ENCODE measurements at regions not wholly inside any gene's neighbourhood (a gene's known extent, or its start where the extent isn't known, plus 50 kb on each side); places are given as distances from the start of the nearest gene placed in this dataset.
"Not testable (repeated sequence)": the region's sequence is repeated elsewhere in the genome, so short reads cannot be mapped to it uniquely, and the experiment has no call there.

DNA sequence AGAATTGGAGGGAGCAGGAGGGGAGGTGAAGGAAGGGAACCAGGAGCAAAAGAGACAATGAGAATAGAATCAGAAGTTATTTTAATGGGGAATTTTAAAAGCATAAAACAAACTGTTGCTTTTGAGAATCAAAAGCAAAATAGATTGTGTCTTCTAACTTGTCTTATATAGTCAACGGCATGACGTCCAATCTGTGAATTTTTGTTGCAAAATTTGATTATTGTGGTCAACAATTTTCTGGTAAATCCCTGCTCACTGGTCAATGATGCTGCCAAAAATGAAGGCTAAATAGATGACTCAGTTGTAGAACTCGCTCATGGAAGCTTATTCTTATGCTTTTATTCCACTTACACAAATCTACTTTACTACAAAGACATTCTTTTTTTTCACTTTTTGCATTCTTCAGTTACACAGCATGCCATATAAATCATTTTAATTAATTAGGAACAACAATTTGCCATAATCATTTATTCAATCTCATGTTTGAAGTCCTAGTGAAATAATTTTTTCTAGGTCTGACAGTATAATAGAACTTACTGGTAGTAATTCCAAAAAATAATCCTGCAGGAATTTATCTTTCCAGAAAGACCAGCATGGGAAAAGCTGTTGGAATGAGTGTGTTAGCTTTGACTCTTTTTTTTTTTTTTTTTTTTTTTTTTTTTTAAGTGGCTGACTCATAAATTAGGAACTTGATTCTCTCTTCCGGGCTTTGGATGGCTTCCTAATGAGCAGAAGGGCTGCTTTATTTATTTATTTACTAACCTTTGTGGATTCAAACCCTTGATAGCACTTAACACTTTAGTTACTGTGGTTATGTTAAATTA lies 256.9 kb downstream of the SPRY2 start:
- DNase-seq: no peak

- peak in 4 of 58 donors; percentile 1 to 43 (median 10) for DNase-seq
Observed at GRCh38 chr13:80083081-80083852, 257.7 kb downstream of the SPRY2 start.

- DNase-seq: no peak
Observed at GRCh38 chr13:80082396-80083080, 258.4 kb downstream of the SPRY2 start.

DNA sequence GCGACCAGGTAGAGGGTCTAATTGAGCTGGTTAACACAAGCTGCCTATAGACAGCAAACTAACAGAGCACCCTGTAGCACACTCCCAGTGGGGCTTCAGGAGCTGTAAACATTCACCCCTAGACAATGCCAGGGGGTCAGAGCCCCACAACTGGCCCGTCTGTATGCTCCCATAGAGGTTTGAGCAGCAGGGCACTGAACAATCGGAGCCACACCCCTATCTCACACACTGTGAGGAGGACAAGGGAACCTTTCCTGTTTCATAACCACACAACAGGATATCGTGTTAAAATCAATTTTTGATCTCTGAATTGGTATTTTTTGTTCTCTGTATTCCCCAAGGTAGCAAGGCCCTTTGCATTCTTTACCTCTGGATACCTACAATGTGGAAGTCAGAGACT lies 266.1 kb downstream of the SPRY2 start:
- DNase-seq: no peak

DNA sequence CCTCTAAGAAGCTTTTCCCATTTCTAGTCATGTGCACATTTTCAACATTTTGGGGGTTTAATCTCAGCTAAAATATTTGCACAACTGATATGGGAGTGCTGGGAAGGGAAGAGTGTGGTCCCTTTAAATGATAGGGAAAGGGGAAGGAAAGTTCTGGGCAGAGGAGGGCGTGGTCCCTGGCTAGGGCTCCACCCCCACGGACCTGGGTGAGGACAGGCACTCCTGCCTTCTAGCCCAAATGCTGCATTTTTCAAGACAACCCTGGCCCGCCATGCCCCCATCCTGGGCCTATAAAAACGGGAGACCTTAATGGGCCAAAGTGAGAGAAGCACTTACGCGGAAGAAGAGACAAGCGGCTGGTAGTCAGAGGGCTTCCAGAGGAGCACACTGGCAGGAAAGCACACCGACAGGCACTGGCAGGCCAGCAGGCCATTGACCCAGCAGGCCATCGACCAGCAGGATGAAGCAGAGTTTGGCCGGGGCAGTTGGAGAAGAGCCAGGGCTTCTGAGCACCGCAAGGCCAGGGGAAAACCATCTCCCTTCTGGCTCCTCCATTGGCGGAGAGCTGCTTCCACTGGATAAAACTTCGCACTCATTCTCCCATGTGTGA lies 266.7 kb downstream of the SPRY2 start:
- peak in 25 of 58 donors; percentile 5 to 38 (median 17) for DNase-seq

DNA sequence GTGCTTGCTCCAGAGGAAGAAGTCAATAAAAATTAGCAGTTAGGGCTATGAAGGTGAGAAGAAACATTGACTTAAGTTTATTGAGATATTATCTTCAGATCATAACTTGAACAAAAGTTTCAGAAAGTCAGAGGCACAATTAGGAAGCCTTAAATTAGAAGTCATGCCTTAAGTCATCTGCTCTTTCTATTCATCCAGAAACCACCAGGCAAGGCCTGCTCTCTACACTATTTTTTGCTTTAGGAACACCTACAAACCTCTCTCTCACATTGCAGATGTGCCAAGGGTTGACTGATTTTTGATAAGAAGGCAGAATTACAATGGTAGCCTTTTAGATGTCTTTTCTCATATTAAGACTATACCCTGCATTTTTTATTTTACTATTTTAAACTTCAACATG lies 268.7 kb downstream of the SPRY2 start:
- DNase-seq: no peak

DNA sequence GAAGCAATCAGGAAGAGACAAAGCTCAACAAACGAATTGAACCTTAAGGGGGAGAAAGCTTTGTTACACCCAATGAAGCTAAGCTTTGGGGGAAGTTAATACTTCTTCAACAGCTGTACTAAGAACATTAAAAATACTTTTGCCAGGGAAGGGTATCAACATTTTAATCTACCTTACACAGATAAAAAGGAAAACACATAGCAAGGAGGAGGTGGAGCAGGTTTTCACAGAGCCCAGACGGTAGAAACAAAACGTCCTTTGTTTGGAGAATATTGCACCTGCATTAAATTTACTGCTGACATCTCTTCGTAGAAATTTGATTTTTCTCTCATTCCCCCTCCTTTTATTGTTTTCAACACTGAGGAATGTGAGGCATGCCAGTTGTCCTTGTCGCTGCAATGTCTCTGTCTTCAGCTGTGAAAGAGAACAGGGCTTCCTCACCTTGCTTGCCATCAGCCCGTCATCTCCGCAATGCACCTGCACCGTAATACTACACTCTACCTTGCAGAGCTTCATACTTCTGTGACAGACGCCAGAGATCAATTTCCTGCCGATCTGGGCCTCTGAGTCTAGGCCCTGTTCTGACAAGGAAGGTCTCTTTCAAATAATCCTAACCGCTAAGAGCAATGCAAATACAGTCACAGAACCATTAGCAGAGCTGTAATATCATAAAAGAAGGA lies 270.8 kb downstream of the SPRY2 start:
- DNase-seq: no peak

GRCh38 chr13:80069374-80069773 lies 271.6 kb downstream of the SPRY2 start:
- DNase-seq: no peak

- DNase-seq: no peak
Observed at GRCh38 chr13:80065996-80066395, 274.9 kb downstream of the SPRY2 start.

DNA sequence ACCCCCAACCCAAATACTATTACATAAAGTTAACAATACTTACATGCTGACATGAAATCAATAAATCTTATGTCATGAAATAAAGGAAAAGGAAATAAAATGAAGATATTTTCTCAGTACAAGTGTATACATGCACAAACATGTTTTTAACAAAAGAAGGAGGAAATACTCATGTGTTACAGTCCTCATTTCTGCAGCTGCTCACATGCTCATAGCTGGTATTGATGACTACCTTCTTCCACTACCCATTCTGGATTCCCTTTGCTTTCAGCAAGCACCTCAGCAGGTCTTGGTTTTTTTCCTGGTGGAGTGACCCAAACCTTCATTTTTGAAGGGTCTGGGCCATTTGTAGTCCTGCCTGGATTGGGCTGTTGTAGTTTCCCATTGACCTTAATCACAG lies 278.5 kb downstream of the SPRY2 start:
- DNase-seq: not testable (repeated sequence)

DNA sequence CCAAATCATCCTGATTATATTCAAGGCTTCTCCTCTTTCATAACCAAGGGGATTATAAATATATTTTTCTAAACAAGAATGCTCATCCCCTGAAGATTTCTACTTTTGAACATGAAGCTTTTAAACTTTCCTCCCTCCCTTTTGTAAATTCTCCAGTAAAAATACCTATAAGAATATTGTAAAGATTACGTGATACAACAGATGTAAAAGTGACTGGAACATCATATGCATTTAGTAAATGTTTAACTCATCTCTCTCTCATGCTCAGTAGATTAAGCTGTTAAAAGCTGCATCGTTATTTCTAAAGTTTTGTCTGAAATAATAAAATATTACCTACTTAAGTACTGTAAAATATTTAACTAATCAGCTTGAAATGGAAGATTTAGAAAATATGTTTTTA lies 281.1 kb downstream of the SPRY2 start:
- DNase-seq: no peak

DNA sequence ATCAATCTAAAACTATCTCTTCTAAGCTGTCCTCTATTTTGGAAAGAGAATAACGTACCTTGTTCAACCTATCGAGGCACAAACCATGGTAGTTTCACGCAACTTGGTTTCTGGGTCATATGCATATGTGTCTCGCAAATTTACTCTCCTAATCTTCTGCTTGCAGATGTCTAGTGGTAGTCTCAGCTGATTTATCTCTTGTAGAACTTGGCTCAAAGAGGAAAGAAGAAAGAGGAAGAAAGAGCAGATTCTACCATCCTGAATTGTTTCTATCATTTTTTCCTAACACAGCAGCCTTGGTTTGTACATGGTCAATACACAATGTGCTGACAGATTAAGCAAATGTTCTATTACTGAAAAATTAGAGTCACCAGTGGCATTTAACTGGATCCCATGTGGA lies 282.3 kb downstream of the SPRY2 start:
- DNase-seq: no peak

- DNase-seq: peak in 2 of 58 donors; percentile 25 to 51
Observed at GRCh38 chr13:80055847-80056246, 285.1 kb downstream of the SPRY2 start.

- peak in 1 of 58 donors; percentile 19 for DNase-seq
Observed at GRCh38 chr13:80054806-80055205, 286.1 kb downstream of the SPRY2 start.

DNA sequence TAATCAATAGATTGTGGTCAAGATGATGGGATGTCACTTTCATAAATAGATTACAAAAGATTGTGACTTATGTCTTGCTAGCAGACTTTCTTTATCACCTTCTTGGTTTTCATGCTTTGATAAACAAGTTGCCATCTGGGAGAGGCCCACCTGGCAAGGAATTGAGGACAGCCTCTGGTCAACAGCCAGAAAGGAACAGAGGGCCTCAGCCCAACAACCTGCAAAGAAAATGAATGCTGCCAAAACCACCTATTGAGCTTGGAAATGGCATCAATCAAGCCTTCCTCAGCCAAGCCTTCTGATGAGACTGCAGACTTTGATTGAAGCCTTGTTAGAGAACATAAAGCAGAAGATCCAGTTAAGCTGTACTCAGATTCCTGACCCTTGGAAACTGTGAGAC lies 288.6 kb downstream of the SPRY2 start:
- DNase-seq: no peak

- DNase-seq: no peak
Observed at GRCh38 chr13:80050252-80050651, 290.7 kb downstream of the SPRY2 start.

GRCh38 chr13:80048802-80049201 lies 292.1 kb downstream of the SPRY2 start:
- peak in 56 of 58 donors; percentile 10 to 93 (median 70) for DNase-seq

- no peak for DNase-seq
Observed at GRCh38 chr13:80048030-80048429, 292.9 kb downstream of the SPRY2 start.

DNA sequence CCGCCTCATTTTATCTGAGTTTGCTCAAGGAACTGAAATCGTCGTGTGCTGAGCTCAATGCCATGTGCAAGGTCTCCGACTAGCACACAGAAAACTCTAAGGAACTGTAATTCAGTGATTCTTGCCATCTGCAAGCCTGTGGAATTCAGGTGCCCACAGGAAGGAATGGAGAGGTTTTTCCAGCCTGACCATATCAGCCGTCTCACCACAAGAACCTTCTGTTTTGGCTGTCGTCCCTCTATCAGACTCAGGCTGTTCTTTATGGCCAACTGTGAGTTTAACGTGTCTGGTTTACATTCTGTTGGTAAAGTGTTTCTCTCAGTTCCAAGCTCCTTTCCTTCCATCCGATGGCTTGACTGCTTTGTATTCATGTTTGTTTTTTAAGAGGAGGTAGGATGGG lies 293.5 kb downstream of the SPRY2 start:
- no peak for DNase-seq

DNA sequence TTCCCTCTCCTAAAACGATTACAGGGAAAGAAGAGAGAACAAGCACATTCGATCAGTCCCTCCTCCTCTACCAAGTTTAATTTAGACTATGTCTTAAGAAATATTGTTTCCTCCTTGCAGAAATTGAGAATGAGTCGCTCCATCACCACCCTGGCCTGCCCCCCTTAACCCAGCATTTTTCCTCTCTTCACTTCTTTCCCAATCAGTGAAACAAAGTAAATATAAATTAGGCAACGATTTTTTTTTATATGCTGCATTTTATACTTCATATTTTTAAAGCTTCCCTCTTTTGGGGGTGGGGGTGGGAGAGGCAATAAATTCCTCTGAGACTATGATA lies 300.0 kb downstream of the SPRY2 start:
- DNase-seq: no peak
